ENCODE measurements at regions not wholly inside any gene's neighbourhood (a gene's known extent, or its start where the extent isn't known, plus 50 kb on each side); places are given as distances from the start of the nearest gene placed in this dataset.

DNA sequence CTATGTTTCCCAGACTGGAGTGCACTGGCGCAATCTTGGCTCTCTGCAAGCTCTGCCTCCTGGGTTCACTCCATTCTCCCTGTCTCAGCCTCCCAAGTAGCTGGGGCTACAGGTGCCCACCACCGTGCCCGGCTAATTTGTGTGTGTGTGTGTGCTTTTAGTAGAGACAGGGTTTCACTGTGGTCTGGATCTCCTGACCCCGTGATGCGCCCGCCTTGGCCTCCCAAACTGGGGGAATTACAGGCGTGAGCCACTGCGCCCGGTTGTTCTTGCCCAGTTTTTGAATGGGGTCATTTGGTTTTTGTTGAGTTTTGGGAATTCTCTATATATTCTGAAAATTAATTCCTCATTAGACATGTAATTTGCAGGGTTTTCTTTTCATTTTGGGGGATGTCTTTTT, 238.4 kb upstream of the PRR20A start:
- Histone ChIP-seq H3K27me3 (no peaks in the 10 kb centered on the region), H3K9me3 (no peaks in the 10 kb centered on the region), H3K36me3 (no peaks in the 10 kb centered on the region), H3K4me3 (no peak overlapping the region), H3K4me1 (no peaks in the 10 kb centered on the region), H3K27ac (no peak overlapping the region)
- intact Hi-C loops (cut with DNase I) = no loop called here
- WGBS, 2 donors = 94 to 95% methylated on average over 9 of the region's 9 CpGs
- TF ChIP-seq, protein P1, sequence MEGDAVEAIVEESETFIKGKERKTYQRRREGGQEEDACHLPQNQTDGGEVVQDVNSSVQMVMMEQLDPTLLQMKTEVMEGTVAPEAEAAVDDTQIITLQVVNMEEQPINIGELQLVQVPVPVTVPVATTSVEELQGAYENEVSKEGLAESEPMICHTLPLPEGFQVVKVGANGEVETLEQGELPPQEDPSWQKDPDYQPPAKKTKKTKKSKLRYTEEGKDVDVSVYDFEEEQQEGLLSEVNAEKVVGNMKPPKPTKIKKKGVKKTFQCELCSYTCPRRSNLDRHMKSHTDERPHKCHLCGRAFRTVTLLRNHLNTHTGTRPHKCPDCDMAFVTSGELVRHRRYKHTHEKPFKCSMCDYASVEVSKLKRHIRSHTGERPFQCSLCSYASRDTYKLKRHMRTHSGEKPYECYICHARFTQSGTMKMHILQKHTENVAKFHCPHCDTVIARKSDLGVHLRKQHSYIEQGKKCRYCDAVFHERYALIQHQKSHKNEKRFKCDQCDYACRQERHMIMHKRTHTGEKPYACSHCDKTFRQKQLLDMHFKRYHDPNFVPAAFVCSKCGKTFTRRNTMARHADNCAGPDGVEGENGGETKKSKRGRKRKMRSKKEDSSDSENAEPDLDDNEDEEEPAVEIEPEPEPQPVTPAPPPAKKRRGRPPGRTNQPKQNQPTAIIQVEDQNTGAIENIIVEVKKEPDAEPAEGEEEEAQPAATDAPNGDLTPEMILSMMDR (IDR thresholded peaks at IDR 0.05) = no peak
- no peak for TF ChIP-seq POLR2A (IDR thresholded peaks at IDR 0.05)
- no peak for TF ChIP-seq POLR2AphosphoS5 (IDR thresholded peaks at IDR 0.05)
- no peak for TF ChIP-seq EP300 (IDR thresholded peaks at IDR 0.05)
- no peak for DNase-seq

DNA sequence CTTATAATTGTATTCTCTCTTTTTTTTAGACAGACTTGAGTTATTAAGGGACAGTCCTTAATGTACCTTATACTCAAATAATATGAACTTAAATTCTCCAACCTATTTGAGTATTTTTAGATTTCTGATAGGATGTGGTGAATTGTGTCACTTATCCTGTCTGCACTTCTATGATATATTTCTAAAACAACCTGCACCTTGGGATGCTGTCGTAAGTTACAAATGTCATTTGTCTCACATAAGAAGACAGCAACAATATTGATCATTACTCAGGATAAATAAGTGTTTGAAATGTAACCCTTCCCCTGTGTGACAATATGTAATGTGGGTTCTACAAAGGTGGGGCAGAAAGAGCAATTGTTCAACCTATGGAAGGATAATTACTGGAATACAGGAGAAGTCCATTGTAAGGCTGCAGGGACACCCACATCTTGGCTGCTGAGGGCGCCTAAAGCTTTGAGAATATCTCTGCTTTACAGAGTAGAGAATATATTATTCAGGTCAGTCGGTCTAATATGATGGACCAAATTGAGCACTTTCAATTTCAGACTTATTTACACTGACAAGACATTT, 236.9 kb upstream of the PRR20A start:
- H3K27me3 ChIP-seq = no peaks in the 10 kb centered on the region
- DNase-seq = no peak
- no peak overlapping the region for H3K27ac ChIP-seq
- TF ChIP-seq, protein P1 (IDR thresholded peaks at IDR 0.05) = no peak
- TF ChIP-seq POLR2A (IDR thresholded peaks at IDR 0.05) (no peak), POLR2AphosphoS5 (IDR thresholded peaks at IDR 0.05) (no peak), EP300 (IDR thresholded peaks at IDR 0.05) (no peak)
- no peaks in the 10 kb centered on the region for H3K4me1 ChIP-seq
- 88% methylated on average over 3 of the region's 3 CpGs for WGBS, 2 donors
- H3K36me3 ChIP-seq = no peaks in the 10 kb centered on the region
- H3K4me3 ChIP-seq = no peak overlapping the region
- H3K9me3 ChIP-seq = no peaks in the 10 kb centered on the region
- intact Hi-C loops (cut with DNase I) = no loop called here

GRCh38 chr13:56906909-56907308, 233.8 kb upstream of the PRR20A start:
- 66 to 85% methylated on average over 1 of the region's 1 CpG for WGBS, 2 donors
- TF ChIP-seq POLR2AphosphoS5 (IDR thresholded peaks at IDR 0.05) (no peak), POLR2A (IDR thresholded peaks at IDR 0.05) (no peak), EP300 (IDR thresholded peaks at IDR 0.05) (no peak)
- TF ChIP-seq, protein P1 (IDR thresholded peaks at IDR 0.05) = no peak
- Histone ChIP-seq H3K27ac (no peak overlapping the region), H3K4me1 (no peaks in the 10 kb centered on the region), H3K27me3 (no peaks in the 10 kb centered on the region), H3K4me3 (no peak overlapping the region), H3K9me3 (no peaks in the 10 kb centered on the region), H3K36me3 (no peaks in the 10 kb centered on the region)
- no peak for DNase-seq
- intact Hi-C loops (cut with DNase I) = no loop called here

DNA sequence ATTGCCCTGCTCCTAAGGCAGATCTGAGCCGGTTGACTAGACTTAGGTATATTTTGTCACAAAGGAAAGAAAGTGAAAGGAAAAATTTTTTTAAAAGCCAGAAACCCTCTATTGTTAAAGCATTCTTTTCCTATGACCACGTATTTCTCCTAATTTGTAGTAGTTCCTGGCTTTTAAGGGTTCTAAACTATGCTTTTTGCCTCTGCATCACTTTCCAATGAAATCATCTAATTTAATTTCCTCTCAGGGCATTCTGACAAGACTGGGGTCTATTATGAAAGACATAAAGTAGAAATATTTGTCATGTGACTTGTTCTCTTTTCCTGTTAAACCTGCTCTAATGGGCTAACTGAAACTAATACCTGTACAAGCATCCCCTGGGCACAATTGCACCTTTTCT, 233.0 kb upstream of the PRR20A start:
- Histone ChIP-seq H3K4me3 (no peak overlapping the region), H3K36me3 (no peaks in the 10 kb centered on the region), H3K27ac (no peak overlapping the region), H3K27me3 (no peaks in the 10 kb centered on the region), H3K4me1 (no peaks in the 10 kb centered on the region), H3K9me3 (no peaks in the 10 kb centered on the region)
- intact Hi-C loops (cut with DNase I) = no loop called here
- 63 to 67% methylated on average over 2 of the region's 2 CpGs for WGBS, 2 donors
- TF ChIP-seq, protein P1 (IDR thresholded peaks at IDR 0.05) = no peak
- TF ChIP-seq POLR2AphosphoS5 (IDR thresholded peaks at IDR 0.05) = no peak
- TF ChIP-seq POLR2A (IDR thresholded peaks at IDR 0.05) = no peak
- no peak for TF ChIP-seq EP300 (IDR thresholded peaks at IDR 0.05)
- no peak for DNase-seq

Measured in sigmoid colon (tissue), 6 donors.